Loucy (cell line): ENCODE measurements at regions not wholly inside any gene's neighbourhood (a gene's known extent, or its start where the extent isn't known, plus 50 kb on each side); places are given as distances from the start of the nearest gene placed in this dataset.

Experiments
- H2AFZ ChIP-seq: fragments of 200-600 bp; sonication (generic); 2 replicates; pipeline ENCODE4 v1.6.0; 2016; ENCODE audit warnings: antibody characterized with exemption, mild to moderate bottlenecking, low read length, moderate library complexity
- H3F3A ChIP-seq: fragments of 200-600 bp; 2 replicates; pipeline ENCODE4 v1.6.0; 2016; ENCODE audit warnings: antibody characterized with exemption, low read depth, mild to moderate bottlenecking
- H3K27me3 ChIP-seq: fragments of 200-600 bp; sonication (generic); 2 replicates; pipeline ENCODE4 v1.6.1; 2014; ENCODE audit warnings: low read length, mild to moderate bottlenecking; ENCODE audit not compliant: insufficient read depth, poor library complexity, severe bottlenecking
- H3K36me3 ChIP-seq: fragments of 200-600 bp; sonication (generic); 2 replicates; pipeline ENCODE4 v1.6.1; 2016; ENCODE audit warnings: low read length; ENCODE audit not compliant: insufficient read depth
- H3K4me1 ChIP-seq: fragments of 200-600 bp; sonication (generic); 2 replicates; pipeline ENCODE4 v1.5.1; 2014; ENCODE audit warnings: low read length, mild to moderate bottlenecking; ENCODE audit not compliant: insufficient read depth, poor library complexity, severe bottlenecking
- H3K4me2 ChIP-seq: fragments of 200-600 bp; sonication (generic); 2 replicates; pipeline ENCODE4 v1.6.0; 2014; ENCODE audit warnings: antibody characterized with exemption, low read length, low read depth, mild to moderate bottlenecking; ENCODE audit not compliant: poor library complexity, severe bottlenecking
- H3K4me3 ChIP-seq: fragments of 200-600 bp; sonication (generic); 2 replicates; pipeline ENCODE4 v1.5.1; 2014; ENCODE audit warnings: low read length, mild to moderate bottlenecking, mixed read lengths; ENCODE audit not compliant: poor library complexity, severe bottlenecking
- H3K79me2 ChIP-seq: fragments of 200-600 bp; sonication (generic); 2 replicates; pipeline ENCODE4 v1.6.1; 2014; ENCODE audit warnings: low read length; ENCODE audit not compliant: insufficient read depth
- H3K9ac ChIP-seq: fragments of 200-600 bp; sonication (generic); 2 replicates; pipeline ENCODE4 v1.6.0; 2014; ENCODE audit warnings: mild to moderate bottlenecking, low read depth, low read length, moderate library complexity; ENCODE audit not compliant: poor library complexity, severe bottlenecking
- H3K9me2 ChIP-seq: fragments of 200-600 bp; sonication (generic); replicated peaks from 2 replicates; pipeline ENCODE4 v1.6.1; 2016; ENCODE audit warnings: low read depth, low read length, mixed read lengths
- H3K9me3 ChIP-seq: fragments of 200-600 bp; sonication (generic); 2 replicates; pipeline ENCODE4 v1.6.1; 2014; ENCODE audit warnings: mild to moderate bottlenecking, antibody characterized with exemption, low read length, low read depth; ENCODE audit not compliant: insufficient read depth
- H4K20me1 ChIP-seq: fragments of 200-600 bp; sonication (generic); 2 replicates; pipeline ENCODE4 v1.6.0; 2014; ENCODE audit warnings: antibody characterized with exemption, low read length, mild to moderate bottlenecking; ENCODE audit not compliant: insufficient read depth, poor library complexity, severe bottlenecking
- CTCF ChIP-seq: fragments of 200-600 bp; sonication (generic); conservative IDR thresholded peaks from 2 replicates; pipeline ENCODE4 v1.5.1; 2014; ENCODE audit warnings: mild to moderate bottlenecking, antibody characterized with exemption, low read length
- EZH2phosphoT487 ChIP-seq: fragments of 200-600 bp; IDR thresholded peaks from 2 replicates; pipeline ENCODE4 v1.6.1; 2018; ENCODE audit warnings: antibody characterized with exemption, mild to moderate bottlenecking, moderate library complexity, borderline replicate concordance

GRCh38 chr13:50456111-50456510 is 387.4 kb downstream of the DLEU7 start:
- no peaks in the 10 kb centered on the region for H3K4me1 ChIP-seq
- H4K20me1 ChIP-seq, result no peaks in the 10 kb centered on the region
- no peaks in the 10 kb centered on the region for H3K9me2 ChIP-seq
- H3K9me3 ChIP-seq, result no peaks in the 10 kb centered on the region
- no peaks in the 10 kb centered on the region; the same call in 1 of the 2 replicates for H3K79me2 ChIP-seq
- no peak overlapping the region for H3K4me2 ChIP-seq
- H3F3A ChIP-seq, result no peaks in the 10 kb centered on the region
- TF ChIP-seq EZH2phosphoT487 (no peak), CTCF (no peak)
- H2AFZ ChIP-seq, result no peak overlapping the region
- no peak overlapping the region for H3K4me3 ChIP-seq
- H3K27me3 ChIP-seq, result no peaks in the 10 kb centered on the region
- no peak overlapping the region for H3K9ac ChIP-seq
- H3K36me3 ChIP-seq, result no peaks in the 10 kb centered on the region

GRCh38 chr13:50457415-50458393 is 385.8 kb downstream of the DLEU7 start:
- H4K20me1 ChIP-seq, result no peaks in the 10 kb centered on the region
- H3K36me3 ChIP-seq, result no peaks in the 10 kb centered on the region
- no peaks in the 10 kb centered on the region for H3K9me3 ChIP-seq
- no peaks in the 10 kb centered on the region for H3K9me2 ChIP-seq
- H2AFZ ChIP-seq, result no peak overlapping the region
- no peaks in the 10 kb centered on the region for H3K27me3 ChIP-seq
- no peak for TF ChIP-seq EZH2phosphoT487
- no peak for TF ChIP-seq CTCF
- no peak overlapping the region for H3K4me3 ChIP-seq
- no peaks in the 10 kb centered on the region; the same call in 1 of the 2 replicates for H3K79me2 ChIP-seq
- H3F3A ChIP-seq, result no peaks in the 10 kb centered on the region
- H3K9ac ChIP-seq, result no peak overlapping the region
- H3K4me1 ChIP-seq, result no peaks in the 10 kb centered on the region
- no peak overlapping the region for H3K4me2 ChIP-seq

GRCh38 chr13:50459046-50459445 is 384.4 kb downstream of the DLEU7 start:
- no peak for TF ChIP-seq EZH2phosphoT487
- no peak for TF ChIP-seq CTCF
- Histone ChIP-seq H3K9me3 (no peaks in the 10 kb centered on the region), H3K4me3 (no peak overlapping the region), H3K79me2 (no peaks in the 10 kb centered on the region; the same call in 1 of the 2 replicates), H3K9ac (no peak overlapping the region), H3K9me2 (no peaks in the 10 kb centered on the region), H3K36me3 (no peaks in the 10 kb centered on the region), H3K4me1 (peaks cover 4% of the 10 kb centered on the region), H2AFZ (no peak overlapping the region), H3F3A (no peaks in the 10 kb centered on the region), H4K20me1 (no peaks in the 10 kb centered on the region), H3K27me3 (no peaks in the 10 kb centered on the region), H3K4me2 (no peak overlapping the region)
